OCI-LY7 (cell line): ENCODE measurements at regions not wholly inside any gene's neighbourhood (a gene's known extent, or its start where the extent isn't known, plus 50 kb on each side); places are given as distances from the start of the nearest gene placed in this dataset.

ENCODE experiments used
- BruUV-seq: library from RNA; stranded (reverse); fragments of 400-500 nt; replicated peaks from 2 replicates; lab custom pipeline; 2021; lab: Mats Ljungman, UMichigan
- CTCF ChIA-PET: fragments of 300-600 bp; sonication (Branson Sonifier 250); formaldehyde crosslinking; loops from one replicate; lab custom pipeline; 2022; ENCODE audit warnings: antibody characterized with exemption; ENCODE audit not compliant: unreplicated experiment; lab: Charles Lee
- POLR2A ChIA-PET: fragments of 300-600 bp; sonication (Branson Sonifier 250); formaldehyde crosslinking; loops from one replicate; lab custom pipeline; 2022; ENCODE audit warnings: antibody characterized with exemption; lab: Charles Lee
- DNase-seq: peaks from one replicate; pipeline ENCODE4 v3.0.0-alpha.2; 2015; ENCODE audit warnings: low spot score
- H2AFZ ChIP-seq: fragments of 200-600 bp; sonication (generic), shearing (Covaris generic); 2 replicates; pipeline ENCODE4 v1.6.1; 2014; ENCODE audit warnings: mild to moderate bottlenecking, antibody characterized with exemption, low read length, moderate library complexity
- H3K27ac ChIP-seq: fragments of 200-600 bp; sonication (generic); 2 replicates; pipeline ENCODE4 v1.5.1; 2014; ENCODE audit warnings: mixed run types, low read depth, mild to moderate bottlenecking, moderate library complexity, low read length, inconsistent platforms; ENCODE audit not compliant: poor library complexity, severe bottlenecking
- H3K36me3 ChIP-seq: fragments of 200-600 bp; sonication (generic); 2 replicates; pipeline ENCODE4 v1.6.1; 2014; ENCODE audit warnings: mild to moderate bottlenecking, antibody characterized with exemption, low read length, moderate library complexity, mixed read lengths; ENCODE audit not compliant: insufficient read depth
- H3K4me1 ChIP-seq: fragments of 200-600 bp; sonication (generic); 2 replicates; pipeline ENCODE4 v1.5.1; 2014; ENCODE audit warnings: mild to moderate bottlenecking, low read length; ENCODE audit not compliant: insufficient read depth, poor library complexity, severe bottlenecking
- H3K4me2 ChIP-seq: fragments of 200-600 bp; sonication (generic); 2 replicates; pipeline ENCODE4 v1.6.1; 2014; ENCODE audit warnings: mild to moderate bottlenecking, low read length
- H3K4me3 ChIP-seq: fragments of 200-600 bp; sonication (generic); 2 replicates; pipeline ENCODE4 v1.5.1; 2014; ENCODE audit warnings: mild to moderate bottlenecking, low read depth, low read length; ENCODE audit not compliant: poor library complexity, severe bottlenecking
- H3K79me2 ChIP-seq: fragments of 200-600 bp; sonication (generic); 2 replicates; pipeline ENCODE4 v1.6.1; 2016; ENCODE audit warnings: low read depth, mild to moderate bottlenecking, low read length, moderate library complexity, mixed read lengths; ENCODE audit not compliant: insufficient read depth
- H3K9me2 ChIP-seq: fragments of 200-600 bp; sonication (generic); 2 replicates; pipeline ENCODE4 v1.6.1; 2016; ENCODE audit warnings: mild to moderate bottlenecking, low read length, mixed read lengths; ENCODE audit not compliant: insufficient read depth
- H3K9me3 ChIP-seq: fragments of 200-600 bp; sonication (generic); 2 replicates; pipeline ENCODE4 v1.6.1; 2014; ENCODE audit warnings: mild to moderate bottlenecking, mixed run types, low read length, mixed read lengths
- H4K20me1 ChIP-seq: fragments of 200-600 bp; sonication (generic); 2 replicates; pipeline ENCODE4 v1.6.1; 2014; ENCODE audit warnings: mild to moderate bottlenecking, antibody characterized with exemption, low read length, moderate library complexity, mixed read lengths; ENCODE audit not compliant: insufficient read depth
- EZH2phosphoT487 ChIP-seq: fragments of 200-600 bp; sonication (generic); IDR thresholded peaks from 2 replicates; pipeline ENCODE4 v1.6.1; 2018; ENCODE audit warnings: low read depth, borderline replicate concordance, mild to moderate bottlenecking, mixed run types, antibody characterized with exemption, low read length, moderate library complexity, mixed read lengths
- intact Hi-C: fragments of 100-400 bp; cut with micrococcal nuclease; formaldehyde crosslinking; loops from one replicate; pipeline ENCODE4 v1.10.0; 2022; ENCODE audit not compliant: unreplicated experiment
- TF ChIP-seq, protein P1 (sequence below): fragments of 200-600 bp; sonication (generic); conservative IDR thresholded peaks from 2 replicates; pipeline ENCODE4 v1.5.1; 2014; ENCODE audit warnings: mild to moderate bottlenecking, antibody characterized with exemption, low read length, moderate library complexity, mixed read lengths

GRCh38 chr11:96785073-96785472 is 395.3 kb downstream of the JRKL start:
- Histone ChIP-seq H3K4me2 (no peak overlapping the region), H3K4me3 (no peak overlapping the region), H3K4me1 (no peaks in the 10 kb centered on the region), H3K27ac (no peak overlapping the region), H3K9me2 (no peaks in the 10 kb centered on the region), H3K79me2 (no peaks in the 10 kb centered on the region), H4K20me1 (no peaks in the 10 kb centered on the region), H3K36me3 (no peaks in the 10 kb centered on the region), H2AFZ (no peak overlapping the region), H3K9me3 (no peaks in the 10 kb centered on the region)
- TF ChIP-seq, protein P1, sequence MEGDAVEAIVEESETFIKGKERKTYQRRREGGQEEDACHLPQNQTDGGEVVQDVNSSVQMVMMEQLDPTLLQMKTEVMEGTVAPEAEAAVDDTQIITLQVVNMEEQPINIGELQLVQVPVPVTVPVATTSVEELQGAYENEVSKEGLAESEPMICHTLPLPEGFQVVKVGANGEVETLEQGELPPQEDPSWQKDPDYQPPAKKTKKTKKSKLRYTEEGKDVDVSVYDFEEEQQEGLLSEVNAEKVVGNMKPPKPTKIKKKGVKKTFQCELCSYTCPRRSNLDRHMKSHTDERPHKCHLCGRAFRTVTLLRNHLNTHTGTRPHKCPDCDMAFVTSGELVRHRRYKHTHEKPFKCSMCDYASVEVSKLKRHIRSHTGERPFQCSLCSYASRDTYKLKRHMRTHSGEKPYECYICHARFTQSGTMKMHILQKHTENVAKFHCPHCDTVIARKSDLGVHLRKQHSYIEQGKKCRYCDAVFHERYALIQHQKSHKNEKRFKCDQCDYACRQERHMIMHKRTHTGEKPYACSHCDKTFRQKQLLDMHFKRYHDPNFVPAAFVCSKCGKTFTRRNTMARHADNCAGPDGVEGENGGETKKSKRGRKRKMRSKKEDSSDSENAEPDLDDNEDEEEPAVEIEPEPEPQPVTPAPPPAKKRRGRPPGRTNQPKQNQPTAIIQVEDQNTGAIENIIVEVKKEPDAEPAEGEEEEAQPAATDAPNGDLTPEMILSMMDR: no peak
- TF ChIP-seq EZH2phosphoT487: no peak
- BruUV-seq: no TSS peak
- CTCF ChIA-PET: no interaction called here
- intact Hi-C loops: no loop called here
- POLR2A ChIA-PET: no interaction called here
- no peak for DNase-seq

DNA sequence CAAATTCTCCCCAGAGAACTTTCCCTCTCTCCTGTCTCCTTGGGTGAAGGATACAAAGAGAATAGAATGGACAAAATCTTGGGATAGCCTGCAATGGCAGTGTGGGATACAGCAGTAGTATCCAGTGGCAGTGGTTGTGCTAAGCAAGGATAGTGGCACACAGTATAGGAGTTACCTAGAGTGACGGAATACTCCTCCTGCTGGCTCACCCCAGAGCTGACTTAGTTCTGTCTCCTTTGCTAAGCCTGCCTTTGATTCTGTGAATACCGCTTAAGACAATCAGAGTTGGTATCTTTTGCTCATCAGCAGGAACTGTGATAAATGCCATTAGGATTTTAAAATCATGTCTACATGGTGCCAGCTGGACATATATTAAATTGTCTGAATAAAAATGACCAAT is 404.3 kb downstream of the JRKL start:
- Histone ChIP-seq H4K20me1 (no peaks in the 10 kb centered on the region), H2AFZ (no peak overlapping the region), H3K4me3 (no peak overlapping the region), H3K4me1 (no peaks in the 10 kb centered on the region), H3K36me3 (no peaks in the 10 kb centered on the region), H3K79me2 (no peaks in the 10 kb centered on the region), H3K9me3 (no peaks in the 10 kb centered on the region), H3K27ac (no peak overlapping the region), H3K9me2 (no peaks in the 10 kb centered on the region), H3K4me2 (no peak overlapping the region)
- ChIA-PET CTCF (no interaction called here), POLR2A (no interaction called here)
- intact Hi-C loops: no loop called here
- no peak for DNase-seq
- BruUV-seq: no TSS peak
- TF ChIP-seq, protein P1: no peak
- no peak for TF ChIP-seq EZH2phosphoT487

DNA sequence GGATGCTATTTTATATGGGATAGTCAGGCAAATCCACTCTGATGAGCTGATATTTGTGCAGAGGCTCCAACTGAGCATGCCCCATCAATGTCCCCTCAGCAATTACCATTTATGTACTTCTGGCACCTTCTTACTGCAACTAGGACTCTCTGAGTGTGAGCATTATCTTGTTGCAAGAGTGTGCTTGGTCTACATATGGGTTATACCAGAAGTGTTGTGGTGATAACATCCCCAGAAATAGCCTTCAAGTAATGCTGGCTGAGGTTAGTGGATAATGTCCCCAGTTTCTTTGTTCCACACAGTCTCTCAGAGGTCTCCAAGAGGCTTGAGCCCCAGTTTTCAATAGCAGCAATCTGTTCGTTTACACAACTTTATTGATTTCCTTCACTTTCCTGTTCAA is 408.6 kb downstream of the JRKL start:
- intact Hi-C loops: no loop called here
- no peak overlapping the region for H3K4me2 ChIP-seq
- no peaks in the 10 kb centered on the region for H4K20me1 ChIP-seq
- no peaks in the 10 kb centered on the region for H3K36me3 ChIP-seq
- TF ChIP-seq, protein P1: no peak
- no peak for TF ChIP-seq EZH2phosphoT487
- ChIA-PET POLR2A (no interaction called here), CTCF (no interaction called here)
- H3K79me2 ChIP-seq: no peaks in the 10 kb centered on the region
- BruUV-seq: no TSS peak
- H3K4me1 ChIP-seq: no peaks in the 10 kb centered on the region
- H3K9me3 ChIP-seq: no peaks in the 10 kb centered on the region
- H3K4me3 ChIP-seq: no peak overlapping the region
- DNase-seq: no peak
- no peaks in the 10 kb centered on the region for H3K9me2 ChIP-seq
- H2AFZ ChIP-seq: no peak overlapping the region
- H3K27ac ChIP-seq: no peak overlapping the region
